ENCODE measurements at regions not wholly inside any gene's neighbourhood (a gene's known extent, or its start where the extent isn't known, plus 50 kb on each side); places are given as distances from the start of the nearest gene placed in this dataset.
A peak's percentile ranks its signal among the peaks of the same experiment; 100 is the strongest.
"Not testable (repeated sequence)": the region's sequence is repeated elsewhere in the genome, so short reads cannot be mapped to it uniquely, and the experiment has no call there.

DNA sequence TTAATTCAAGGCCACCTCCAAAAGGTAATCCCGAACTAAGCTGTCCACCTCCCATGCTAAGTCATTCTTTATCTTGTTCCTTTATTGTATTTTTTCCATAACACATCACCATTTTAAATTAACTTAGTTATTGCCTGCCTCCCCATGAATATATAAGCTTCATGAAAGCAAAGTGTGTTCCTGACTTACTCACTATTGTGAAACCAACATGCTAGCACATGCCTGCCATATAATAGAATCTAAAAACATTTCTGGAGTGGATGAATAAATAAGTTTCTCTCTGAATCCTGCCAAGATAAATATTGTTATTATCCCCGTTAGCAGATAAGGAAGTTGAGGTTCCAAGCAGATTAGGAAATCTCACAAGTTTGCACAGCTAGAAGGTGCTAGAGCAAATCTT, 98.7 kb upstream of the RRN3 start:
- not testable (repeated sequence) for TF ChIP-seq CTCF (IDR thresholded peaks at IDR 0.05)
- peak; percentile 19 for TF ChIP-seq POLR2AphosphoS5 (IDR thresholded peaks at IDR 0.05)
